Tibial nerve (tissue), 3 donors: ENCODE measurements at regions not wholly inside any gene's neighbourhood (a gene's known extent, or its start where the extent isn't known, plus 50 kb on each side); places are given as distances from the start of the nearest gene placed in this dataset.

Experiments
- CTCF ChIP-seq, 5 experiments: fragments of 200-600 bp in 3 of 5; fragments of 450-650 bp in 2 of 5; sonication (generic) in 3 of 5; IDR thresholded peaks; one replicate each; pipeline ENCODE4 v1.5.1; 2016 to 2019; ENCODE audit warnings: antibody characterized with exemption in 5 of 5, mild to moderate bottlenecking in 3 of 5, moderate library complexity in 2 of 5
- POLR2A ChIP-seq, 2 donors: fragments of 450-650 bp; IDR thresholded peaks; one replicate each; pipeline ENCODE4 v1.6.1; 2017; ENCODE audit warnings: antibody characterized with exemption in 2 of 2, mild to moderate bottlenecking in 2 of 2, moderate library complexity in 2 of 2

DNA sequence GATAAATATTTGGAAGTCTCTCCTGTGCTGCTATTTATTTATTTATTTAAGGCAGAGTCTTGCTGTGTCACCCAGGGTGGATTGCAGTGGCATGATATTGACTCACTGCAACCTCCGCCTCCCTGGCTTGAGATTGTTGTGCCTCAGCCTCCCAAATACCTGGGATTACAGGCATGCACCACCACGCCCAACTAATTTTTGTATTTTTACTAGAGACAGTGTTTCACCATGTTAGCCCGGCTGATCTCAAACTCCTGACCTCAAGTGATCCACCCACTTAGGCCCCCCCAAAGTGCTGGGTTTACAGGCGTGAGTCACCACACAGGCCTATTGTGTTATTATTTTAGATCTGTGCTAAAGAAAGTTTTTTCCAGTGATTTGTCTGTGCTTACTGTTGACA, 225.2 kb downstream of the CCER1 start:
- TF ChIP-seq POLR2A (IDR thresholded peaks at IDR 0.05) (no peak), CTCF (IDR thresholded peaks at IDR 0.05) (no peak)
